ENCODE measurements at regions not wholly inside any gene's neighbourhood (a gene's known extent, or its start where the extent isn't known, plus 50 kb on each side); places are given as distances from the start of the nearest gene placed in this dataset.

DNA sequence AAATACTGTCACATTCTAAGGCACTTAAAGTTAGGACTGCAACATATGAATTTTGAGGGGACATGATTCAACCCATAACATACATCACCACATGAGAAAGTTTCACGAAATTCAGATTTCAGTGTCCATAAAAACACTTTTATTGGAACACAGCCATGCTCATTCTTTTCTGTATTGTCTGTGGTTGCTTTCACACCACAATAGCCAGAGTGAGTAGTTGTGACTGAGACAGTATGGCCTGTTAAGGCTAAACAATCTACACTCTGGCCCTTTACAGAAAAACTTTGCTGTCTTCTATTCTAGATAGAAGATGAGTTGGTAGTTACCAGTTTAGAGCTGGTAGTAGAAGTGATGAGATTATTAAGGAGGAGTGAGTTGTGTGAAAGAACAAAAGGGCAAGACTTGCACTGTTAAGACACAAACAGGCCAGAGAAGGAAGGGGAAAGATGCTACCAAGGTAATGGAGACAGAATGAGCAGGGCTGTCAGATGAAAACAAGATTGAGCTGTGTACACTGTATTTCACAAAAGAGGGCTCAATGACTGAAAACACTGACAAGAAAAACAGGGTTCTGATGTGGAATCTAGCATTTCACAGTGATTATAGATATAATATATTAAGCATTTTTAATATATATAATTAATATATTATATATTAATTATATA is 108.6 kb downstream of the PPP1R3A start:
- TF ChIP-seq FOXA1 (IDR thresholded peaks at IDR 0.05) (no peak), LEF1 (IDR thresholded peaks at IDR 0.05; ENCODE audit: borderline replicate concordance) (no peak), L3MBTL2 (conservative IDR thresholded peaks at IDR 0.05) (no peak), BHLHE40 (IDR thresholded peaks at IDR 0.05; ENCODE audit: borderline replicate concordance) (no peak), SUZ12 (IDR thresholded peaks at IDR 0.05) (no peak), CTBP1 (IDR thresholded peaks at IDR 0.05; ENCODE audit: borderline replicate concordance) (no peak), SP1 (IDR thresholded peaks at IDR 0.05) (no peak), NFRKB (IDR thresholded peaks at IDR 0.05) (no peak), TARDBP (IDR thresholded peaks at IDR 0.05) (no peak), ARNT (IDR thresholded peaks at IDR 0.05) (no peak), ELF4 (IDR thresholded peaks at IDR 0.05) (no peak), FOXK2 (IDR thresholded peaks at IDR 0.05) (no peak), HDGF (IDR thresholded peaks at IDR 0.05; ENCODE audit: borderline replicate concordance) (no peak), FOXM1 (IDR thresholded peaks at IDR 0.05; ENCODE audit: borderline replicate concordance) (no peak), ZNF384 (IDR thresholded peaks at IDR 0.05) (no peak)
- TF ChIP-seq, protein P1, sequence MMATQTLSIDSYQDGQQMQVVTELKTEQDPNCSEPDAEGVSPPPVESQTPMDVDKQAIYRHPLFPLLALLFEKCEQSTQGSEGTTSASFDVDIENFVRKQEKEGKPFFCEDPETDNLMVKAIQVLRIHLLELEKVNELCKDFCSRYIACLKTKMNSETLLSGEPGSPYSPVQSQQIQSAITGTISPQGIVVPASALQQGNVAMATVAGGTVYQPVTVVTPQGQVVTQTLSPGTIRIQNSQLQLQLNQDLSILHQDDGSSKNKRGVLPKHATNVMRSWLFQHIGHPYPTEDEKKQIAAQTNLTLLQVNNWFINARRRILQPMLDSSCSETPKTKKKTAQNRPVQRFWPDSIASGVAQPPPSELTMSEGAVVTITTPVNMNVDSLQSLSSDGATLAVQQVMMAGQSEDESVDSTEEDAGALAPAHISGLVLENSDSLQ (IDR thresholded peaks at IDR 0.05) = no peak
- ChIA-PET CTCF (no interaction called here), POLR2A (no interaction called here)
- DNase-seq (ENCODE audit: extremely low spot score) = no peak

DNA sequence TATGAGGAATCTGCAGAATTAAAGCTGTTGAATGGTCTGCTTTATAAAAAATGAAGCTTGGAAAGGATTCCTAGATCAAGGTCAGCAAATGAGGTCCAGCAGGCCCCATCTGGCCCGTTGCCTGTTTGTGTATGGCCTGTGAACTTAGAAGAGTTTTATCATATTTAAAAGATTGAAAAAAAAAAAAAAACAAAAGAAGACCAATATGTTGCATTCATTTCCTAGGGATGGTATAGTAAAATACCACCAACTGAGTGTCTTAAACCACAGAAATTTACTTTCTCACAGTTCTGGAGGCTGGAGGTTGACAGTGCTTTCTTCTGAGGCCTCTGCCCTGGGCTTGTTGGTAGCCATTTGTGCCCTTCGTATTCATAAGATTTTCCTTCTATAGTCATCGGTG is 109.2 kb downstream of the PPP1R3A start:
- POLR2A ChIA-PET = no interaction called here
- TF ChIP-seq FOXK2 (IDR thresholded peaks at IDR 0.05) (no peak), ZNF384 (IDR thresholded peaks at IDR 0.05) (no peak), FOXA1 (IDR thresholded peaks at IDR 0.05) (no peak), ARNT (IDR thresholded peaks at IDR 0.05) (no peak)
- CTCF ChIA-PET = no interaction called here
- DNase-seq (ENCODE audit: extremely low spot score) = no peak

DNA sequence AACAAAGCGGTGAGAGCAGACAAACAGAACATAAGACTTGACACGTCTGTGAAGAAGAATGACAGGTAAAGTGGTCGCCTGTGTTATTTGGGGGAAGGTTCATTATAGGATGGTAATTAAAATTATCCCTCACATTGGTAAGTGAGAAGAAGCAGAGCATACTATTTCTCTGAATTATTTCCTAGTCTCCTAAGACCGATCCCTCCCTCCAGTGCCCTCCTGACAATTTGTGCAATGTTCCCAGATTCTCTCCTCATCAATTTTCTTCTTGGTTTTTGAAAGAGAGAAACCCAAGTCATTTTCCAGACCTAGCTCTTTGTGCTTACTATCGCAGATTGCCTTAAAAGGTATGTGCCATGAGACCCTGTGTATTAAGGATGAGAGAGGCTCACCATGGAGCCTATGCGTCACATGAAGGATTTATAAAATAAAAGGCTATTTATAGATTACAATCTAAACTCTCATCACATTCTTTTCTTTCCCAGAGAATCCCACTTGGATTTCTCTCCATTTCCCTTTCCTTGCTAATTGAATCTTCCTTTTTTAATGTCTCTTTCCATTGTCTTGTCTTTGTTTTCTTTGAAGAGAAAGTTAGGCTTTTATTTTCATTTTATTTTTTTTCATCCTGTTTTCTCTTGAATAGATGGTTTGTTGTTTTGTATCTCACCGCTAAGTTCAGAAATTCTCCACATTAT is 112.0 kb downstream of the PPP1R3A start:
- CTCF ChIA-PET = interaction anchor here (0.6 kb wide), 1 partner anchor 222 kb away, joined by 5 read pairs; no protein-coding TSS in a partner anchor
- TF ChIP-seq FOXK2 (IDR thresholded peaks at IDR 0.05) (no peak), ARNT (IDR thresholded peaks at IDR 0.05) (no peak), ELF4 (IDR thresholded peaks at IDR 0.05) (no peak), SP1 (IDR thresholded peaks at IDR 0.05) (no peak), SUZ12 (IDR thresholded peaks at IDR 0.05) (no peak), ZNF384 (IDR thresholded peaks at IDR 0.05) (no peak), HDGF (IDR thresholded peaks at IDR 0.05; ENCODE audit: borderline replicate concordance) (no peak), LEF1 (IDR thresholded peaks at IDR 0.05; ENCODE audit: borderline replicate concordance) (no peak), NFRKB (IDR thresholded peaks at IDR 0.05) (no peak)
- TF ChIP-seq, protein P1 (IDR thresholded peaks at IDR 0.05) = no peak
- no peak for DNase-seq (ENCODE audit: extremely low spot score)
- POLR2A ChIA-PET = no interaction called here

DNA sequence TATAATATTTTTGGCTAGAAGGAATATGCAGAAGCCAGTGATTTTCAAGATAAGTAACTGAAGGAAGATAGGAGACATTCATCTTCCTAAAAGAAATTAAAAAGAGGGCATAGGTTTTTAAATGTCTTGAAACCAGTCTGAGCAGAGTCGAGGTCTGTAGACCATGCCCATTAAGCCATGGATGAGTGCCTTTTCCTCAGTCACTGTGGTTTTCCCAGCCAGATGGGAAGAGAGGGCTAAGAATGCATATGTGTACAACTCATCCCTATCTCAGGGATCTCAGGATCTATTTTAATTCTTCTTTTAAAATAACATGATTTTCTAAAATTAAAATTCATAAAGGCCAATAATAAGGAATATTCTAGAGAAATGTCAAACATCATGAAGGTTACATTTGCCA is 112.8 kb downstream of the PPP1R3A start:
- CTCF ChIA-PET = no interaction called here
- TF ChIP-seq SP1 (IDR thresholded peaks at IDR 0.05) (no peak), ELF4 (IDR thresholded peaks at IDR 0.05) (no peak), FOXM1 (IDR thresholded peaks at IDR 0.05; ENCODE audit: borderline replicate concordance) (no peak), SUZ12 (IDR thresholded peaks at IDR 0.05) (no peak), CTBP1 (IDR thresholded peaks at IDR 0.05; ENCODE audit: borderline replicate concordance) (no peak), HDGF (IDR thresholded peaks at IDR 0.05; ENCODE audit: borderline replicate concordance) (no peak)
- TF ChIP-seq, protein P1 (IDR thresholded peaks at IDR 0.05) = no peak
- DNase-seq (ENCODE audit: extremely low spot score) = no peak

DNA sequence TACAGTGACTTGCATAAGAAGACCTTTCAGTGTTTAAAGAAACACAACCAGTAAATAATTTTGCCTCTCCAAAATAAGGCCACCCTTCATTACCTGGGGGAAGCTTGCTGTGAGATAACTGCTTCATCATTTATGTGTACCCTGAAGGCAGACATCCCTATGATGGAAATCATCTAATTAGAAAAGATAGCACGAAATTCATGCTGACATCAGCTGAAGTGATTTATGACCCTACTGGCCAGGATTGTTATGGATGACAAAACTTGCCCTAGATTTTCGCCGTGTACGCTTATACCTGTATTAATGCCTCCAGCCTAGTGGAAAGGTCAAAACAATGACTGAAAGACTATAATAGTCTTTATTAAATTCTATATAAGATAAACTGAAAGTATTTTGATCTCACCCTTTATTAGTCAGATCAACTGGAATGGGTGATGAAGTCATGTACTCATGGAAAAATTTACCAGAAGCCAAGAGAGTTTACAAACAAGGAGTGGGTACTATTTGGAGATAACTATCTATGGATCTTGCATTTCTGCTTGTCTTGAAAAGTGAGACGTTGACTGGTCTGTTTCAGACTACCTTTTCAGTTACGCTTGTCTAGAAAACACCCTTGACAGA is 114.2 kb downstream of the PPP1R3A start:
- ChIA-PET POLR2A (no interaction called here), CTCF (no interaction called here)
- TF ChIP-seq, protein P1 (IDR thresholded peaks at IDR 0.05) = peak; percentile 76
- TF ChIP-seq LEF1 (IDR thresholded peaks at IDR 0.05; ENCODE audit: borderline replicate concordance) = no peak
- no peak for TF ChIP-seq FOXK2 (IDR thresholded peaks at IDR 0.05)
- DNase-seq (ENCODE audit: extremely low spot score) = no peak

More for the DNA sequence above, 112.8 kb downstream of the PPP1R3A start:
- POLR2A ChIA-PET = no interaction called here

DNA sequence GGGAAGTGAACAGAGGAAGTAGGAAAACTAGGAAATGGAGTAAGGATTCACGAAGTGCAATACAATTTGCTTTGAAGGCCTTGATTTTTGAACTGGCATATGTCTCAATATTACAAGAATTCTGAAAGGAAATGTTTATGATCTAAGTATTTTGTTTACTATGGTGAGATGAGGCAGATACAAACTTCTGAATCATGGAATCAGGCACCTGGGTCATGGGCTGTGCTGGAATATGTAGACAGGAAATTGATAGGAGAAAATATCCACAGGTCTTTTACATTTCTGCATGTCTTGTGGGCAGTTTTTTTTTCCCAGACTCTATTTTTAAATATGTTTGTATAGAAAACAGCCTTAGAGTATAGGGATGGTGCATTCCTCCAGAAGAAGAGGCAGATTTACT is 117.1 kb downstream of the PPP1R3A start:
- no peak for DNase-seq (ENCODE audit: extremely low spot score)
- TF ChIP-seq BHLHE40 (IDR thresholded peaks at IDR 0.05; ENCODE audit: borderline replicate concordance) (no peak), ARNT (IDR thresholded peaks at IDR 0.05) (no peak), TARDBP (IDR thresholded peaks at IDR 0.05) (no peak), ELF4 (IDR thresholded peaks at IDR 0.05) (no peak), SP1 (IDR thresholded peaks at IDR 0.05) (no peak)
- TF ChIP-seq, protein P1 (IDR thresholded peaks at IDR 0.05) = no peak
- CTCF ChIA-PET = no interaction called here
- POLR2A ChIA-PET = no interaction called here

Data from HEK293T (cell line).